T-cell (primary cell): ENCODE measurements at regions not wholly inside any gene's neighbourhood (a gene's known extent, or its start where the extent isn't known, plus 50 kb on each side); places are given as distances from the start of the nearest gene placed in this dataset.

Source experiments
- ATAC-seq, 4 experiments: fragments of 200-7000 bp in 3 of 4; fragments of 150-1000 bp in 1 of 4; cut with Tn5 transposase; replicated peaks in 1 of 4; 1 replicate in 3 of 4; 2 replicates in 1 of 4; pipeline ENCODE4 v1.10.0; 2021; ENCODE audit warnings: moderate library complexity in 3 of 4, mild to moderate bottlenecking in 2 of 4, moderate number of reproducible peaks in 1 of 4
- CTCF ChIA-PET, 2 donors: fragments of 300-600 bp; sonication (Branson Sonifier 250); formaldehyde crosslinking; loops; one replicate each; lab custom pipeline; 2022; ENCODE audit warnings: antibody characterized with exemption in 2 of 2; lab: Charles Lee
- POLR2A ChIA-PET, 2 donors: fragments of 300-600 bp; sonication (Branson Sonifier 250); formaldehyde crosslinking; loops; one replicate each; lab custom pipeline; 2022; ENCODE audit warnings: antibody characterized with exemption in 2 of 2; lab: Charles Lee
- DNase-seq, 35 experiments: peaks; one replicate each; pipeline versions ENCODE4 v3.0.0 to v3.0.0-alpha.2; 2013 to 2023
- H3K27ac ChIP-seq: one replicate; pipeline ENCODE4 v1.5.1; 2013; ENCODE audit warnings: low read length
- H3K27me3 ChIP-seq, 2 experiments: replicated peaks in 1 of 2; 1 replicate in 1 of 2; 2 replicates in 1 of 2; pipeline versions ENCODE4 v1.6.1 to v1.7.0; 2013; ENCODE audit warnings: low read length in 1 of 2, mixed read lengths in 1 of 2; ENCODE audit not compliant: control insufficient read depth in 2 of 2, insufficient read depth in 2 of 2; ENCODE audit errors: extremely low read depth in 1 of 2
- H3K36me3 ChIP-seq, 2 donors: 1 replicate in 1 of 2; 2 replicates in 1 of 2; pipeline versions ENCODE4 v1.6.1 to v1.7.0; 2013; ENCODE audit warnings: low read length in 1 of 2; ENCODE audit not compliant: control insufficient read depth in 2 of 2, insufficient read depth in 1 of 2; ENCODE audit errors: extremely low read depth in 1 of 2
- H3K4me1 ChIP-seq, 2 experiments: 1 replicate in 1 of 2; 2 replicates in 1 of 2; pipeline versions ENCODE4 v1.6.1 to v1.7.0; 2013; ENCODE audit warnings: low read length in 2 of 2, mixed read lengths in 1 of 2; ENCODE audit not compliant: insufficient read depth in 2 of 2, control insufficient read depth in 1 of 2; ENCODE audit errors: extremely low read depth in 1 of 2
- H3K4me3 ChIP-seq, 2 donors: 1 replicate in 1 of 2; 2 replicates in 1 of 2; pipeline versions ENCODE4 v1.5.1 to v1.7.0; 2013; ENCODE audit warnings: mild to moderate bottlenecking in 2 of 2, low read length in 1 of 2, moderate library complexity in 1 of 2; ENCODE audit not compliant: control insufficient read depth in 1 of 2; ENCODE audit errors: extremely low read depth in 1 of 2
- H3K9me3 ChIP-seq: 2 replicates; pipeline ENCODE4 v1.7.0; 2013
- H3K27ac Mint-ChIP-seq, 2 donors: one replicate each; pipeline ENCODE4 v1.8.0; 2020 to 2021; ENCODE audit warnings: mild to moderate bottlenecking in 2 of 2, mixed read lengths in 2 of 2
- H3K27me3 Mint-ChIP-seq, 2 donors: one replicate each; pipeline ENCODE4 v1.8.0; 2021 to 2022; ENCODE audit warnings: mixed read lengths in 2 of 2
- H3K36me3 Mint-ChIP-seq: one replicate; pipeline ENCODE4 v1.8.0; 2021; ENCODE audit warnings: mixed read lengths
- H3K4me1 Mint-ChIP-seq, 3 donors: one replicate each; pipeline ENCODE4 v1.8.0; 2020 to 2022; ENCODE audit warnings: mixed read lengths in 3 of 3, mild to moderate bottlenecking in 1 of 3
- H3K4me3 Mint-ChIP-seq, 3 donors: one replicate each; pipeline ENCODE4 v1.8.0; 2020 to 2022; ENCODE audit warnings: mild to moderate bottlenecking in 3 of 3, mixed read lengths in 3 of 3, moderate library complexity in 3 of 3
- H3K9me3 Mint-ChIP-seq, 3 donors: one replicate each; pipeline ENCODE4 v1.8.0; 2020 to 2022; ENCODE audit warnings: mixed read lengths in 3 of 3
- WGBS: methylation state at CpG from one replicate; pipeline ENCODE4 v1.1.5; 2013; ENCODE audit warnings: missing lambda C conversion rate; ENCODE audit not compliant: insufficient coverage; 5-methylcytosine and 5-hydroxymethylcytosine counted together

- no peak for DNase-seq
- no peaks in the 10 kb centered on the region for H3K27me3 Mint-ChIP-seq
- H3K9me3 Mint-ChIP-seq = peaks cover 0 to 11% (median 6%) of the 10 kb centered on the region in 3 donors
- H3K36me3 Mint-ChIP-seq = no peaks in the 10 kb centered on the region
- H3K4me3 ChIP-seq = no peak overlapping the region
- H3K9me3 ChIP-seq = no peaks in the 10 kb centered on the region
- H3K36me3 ChIP-seq = no peaks in the 10 kb centered on the region
- no peaks in the 10 kb centered on the region for H3K27me3 ChIP-seq
- ATAC-seq = no peak
- H3K27ac ChIP-seq = no peak overlapping the region
- peaks cover 4 to 16% (median 5%) of the 10 kb centered on the region in 3 donors for H3K4me1 Mint-ChIP-seq
- peaks cover 0 to 8% of the 10 kb centered on the region in 2 experiments for H3K4me1 ChIP-seq
- 69% methylated on average over 2 of the region's 3 CpGs for WGBS
- H3K27ac Mint-ChIP-seq = no peak overlapping the region
- POLR2A ChIA-PET = no interaction called here
- no peak overlapping the region for H3K4me3 Mint-ChIP-seq
- CTCF ChIA-PET = no interaction called here
Observed at GRCh38 chr1:228925691-228926090, 190.4 kb downstream of the RHOU start.

- no peaks in the 10 kb centered on the region for H3K9me3 ChIP-seq
- peaks cover 0 to 2% of the 10 kb centered on the region in 2 experiments for H3K4me1 ChIP-seq
- H3K36me3 ChIP-seq = no peaks in the 10 kb centered on the region
- DNase-seq (no peak), ATAC-seq (no peak)
- no peak overlapping the region for H3K4me3 ChIP-seq
- Mint-ChIP-seq H3K4me1 (peaks cover 0 to 9% (median 0%) of the 10 kb centered on the region in 3 donors), H3K27ac (no peak overlapping the region), H3K27me3 (no peaks in the 10 kb centered on the region), H3K4me3 (no peak overlapping the region), H3K9me3 (peaks cover 0 to 11% (median 6%) of the 10 kb centered on the region in 3 donors), H3K36me3 (no peaks in the 10 kb centered on the region)
- H3K27ac ChIP-seq = no peak overlapping the region
- no peaks in the 10 kb centered on the region for H3K27me3 ChIP-seq
- WGBS = no CpG with 5 or more reads among the region's 4 CpGs
- POLR2A ChIA-PET = no interaction called here
- CTCF ChIA-PET = no interaction called here
Observed at GRCh38 chr1:228927421-228927820, 192.1 kb downstream of the RHOU start.

- Histone ChIP-seq H3K4me3 (no peak overlapping the region), H3K9me3 (no peaks in the 10 kb centered on the region), H3K4me1 (peaks cover 0 to 2% of the 10 kb centered on the region in 2 experiments), H3K27ac (no peak overlapping the region), H3K27me3 (no peaks in the 10 kb centered on the region), H3K36me3 (no peaks in the 10 kb centered on the region)
- ATAC-seq (no peak), DNase-seq (no peak)
- Mint-ChIP-seq H3K9me3 (peaks cover 0 to 11% (median 6%) of the 10 kb centered on the region in 3 donors), H3K27me3 (no peaks in the 10 kb centered on the region), H3K36me3 (no peaks in the 10 kb centered on the region), H3K27ac (no peak overlapping the region), H3K4me1 (peaks cover 0 to 9% (median 0%) of the 10 kb centered on the region in 3 donors), H3K4me3 (no peak overlapping the region)
- 50% methylated on average over 11 of the region's 12 CpGs for WGBS
- POLR2A ChIA-PET = no interaction called here
- CTCF ChIA-PET = no interaction called here
Observed at GRCh38 chr1:228927946-228928898, 192.9 kb downstream of the RHOU start.

GRCh38 chr1:228929476-228930027 is 194.3 kb downstream of the RHOU start:
- H3K27me3 Mint-ChIP-seq = no peaks in the 10 kb centered on the region
- H3K36me3 ChIP-seq = no peaks in the 10 kb centered on the region
- no peak for ATAC-seq
- H3K4me1 ChIP-seq = peaks cover 0 to 2% of the 10 kb centered on the region in 2 experiments
- H3K27ac ChIP-seq = no peak overlapping the region
- peaks cover 0 to 11% (median 6%) of the 10 kb centered on the region in 3 donors for H3K9me3 Mint-ChIP-seq
- H3K27ac Mint-ChIP-seq = no peak overlapping the region
- WGBS = no CpG with 5 or more reads among the region's 4 CpGs
- ChIA-PET CTCF (no interaction called here), POLR2A (no interaction called here)
- no peak overlapping the region for H3K4me3 Mint-ChIP-seq
- peaks cover 0 to 9% (median 0%) of the 10 kb centered on the region in 3 donors for H3K4me1 Mint-ChIP-seq
- DNase-seq = no peak
- no peaks in the 10 kb centered on the region for H3K9me3 ChIP-seq
- no peak overlapping the region for H3K4me3 ChIP-seq
- no peaks in the 10 kb centered on the region for H3K36me3 Mint-ChIP-seq
- no peaks in the 10 kb centered on the region for H3K27me3 ChIP-seq

- H3K27ac Mint-ChIP-seq = no peak overlapping the region
- Histone ChIP-seq H3K4me1 (peaks cover under 1 to 2% of the 10 kb centered on the region in 2 experiments), H3K27me3 (no peaks in the 10 kb centered on the region), H3K36me3 (no peaks in the 10 kb centered on the region), H3K9me3 (no peaks in the 10 kb centered on the region), H3K27ac (no peak overlapping the region), H3K4me3 (no peak overlapping the region)
- ChIA-PET POLR2A (no interaction called here), CTCF (interaction anchor here in 1 of 2 donors (0.6 kb wide), 1 partner anchor 207 kb away, joined by 3 read pairs; no protein-coding TSS in a partner anchor)
- H3K9me3 Mint-ChIP-seq = peaks cover 0 to 11% (median 6%) of the 10 kb centered on the region in 3 donors
- no peak for ATAC-seq
- DNase-seq = no peak
- H3K4me3 Mint-ChIP-seq = no peak overlapping the region
- H3K36me3 Mint-ChIP-seq = no peaks in the 10 kb centered on the region
- 73% methylated on average over 6 of the region's 10 CpGs for WGBS
- H3K4me1 Mint-ChIP-seq = peaks cover 0 to 9% (median 1%) of the 10 kb centered on the region in 3 donors
- no peaks in the 10 kb centered on the region for H3K27me3 Mint-ChIP-seq
Observed at GRCh38 chr1:228930479-228930957, 195.2 kb downstream of the RHOU start.

- no peaks in the 10 kb centered on the region for H3K36me3 Mint-ChIP-seq
- H3K4me3 Mint-ChIP-seq = no peak overlapping the region
- no peak overlapping the region for H3K27ac ChIP-seq
- peak overlapping the region in 1 of 2 donors; percentile 20 for H3K27ac Mint-ChIP-seq
- peaks cover 0 to 11% (median 6%) of the 10 kb centered on the region in 3 donors for H3K9me3 Mint-ChIP-seq
- H3K27me3 Mint-ChIP-seq = no peaks in the 10 kb centered on the region
- H3K4me1 Mint-ChIP-seq = peaks cover 30 to 32% (median 32%) of the 10 kb centered on the region in 3 donors
- ChIA-PET POLR2A (no interaction called here), CTCF (no interaction called here)
- no CpG with 5 or more reads among the region's 3 CpGs for WGBS
- H3K27me3 ChIP-seq = no peaks in the 10 kb centered on the region
- no peaks in the 10 kb centered on the region for H3K36me3 ChIP-seq
- H3K4me3 ChIP-seq = no peak overlapping the region
- peaks cover 25 to 33% of the 10 kb centered on the region in 2 experiments for H3K4me1 ChIP-seq
- DNase-seq (no peak), ATAC-seq (no peak)
- H3K9me3 ChIP-seq = no peaks in the 10 kb centered on the region
Observed at GRCh38 chr1:228933753-228934152, 198.5 kb downstream of the RHOU start.
